ENCODE measurements at regions not wholly inside any gene's neighbourhood (a gene's known extent, or its start where the extent isn't known, plus 50 kb on each side); places are given as distances from the start of the nearest gene placed in this dataset.
"Not testable (repeated sequence)": the region's sequence is repeated elsewhere in the genome, so short reads cannot be mapped to it uniquely, and the experiment has no call there.

DNA sequence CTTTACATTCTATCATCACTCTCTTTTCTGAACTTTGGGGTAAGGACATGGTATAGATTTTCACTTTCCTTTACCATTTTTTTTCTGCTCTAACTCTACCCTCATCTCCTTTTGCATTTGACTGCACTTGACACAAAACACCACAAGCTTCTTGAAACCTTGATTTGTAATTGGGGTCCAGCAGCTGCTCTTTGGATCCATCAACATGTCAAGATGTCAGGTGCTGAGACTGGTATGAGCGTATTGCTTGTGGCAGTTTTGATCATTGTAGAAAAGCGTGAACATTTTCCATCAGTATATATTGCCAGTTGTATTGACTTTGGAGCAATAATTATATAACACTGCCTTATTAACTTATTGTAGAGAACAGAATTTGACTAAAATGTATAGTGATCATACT lies 838.6 kb downstream of the TRHDE start:
- Histone ChIP-seq H3K9me3 (ENCODE audit: control insufficient read depth, insufficient read depth, low read length) (peaks cover 4% of the 10 kb centered on the region; the same call in 1 of the 2 replicates), H3K4me3 (ENCODE audit: low read depth, low read length) (no peak overlapping the region), H3K27me3 (ENCODE audit: control insufficient read depth, insufficient read depth, low read length) (no peaks in the 10 kb centered on the region), H3K27ac (ENCODE audit: low read depth, low read length) (no peak overlapping the region)
- no peak for DNase-seq (ENCODE audit: low read depth, low spot score)
- TF ChIP-seq, protein P1, sequence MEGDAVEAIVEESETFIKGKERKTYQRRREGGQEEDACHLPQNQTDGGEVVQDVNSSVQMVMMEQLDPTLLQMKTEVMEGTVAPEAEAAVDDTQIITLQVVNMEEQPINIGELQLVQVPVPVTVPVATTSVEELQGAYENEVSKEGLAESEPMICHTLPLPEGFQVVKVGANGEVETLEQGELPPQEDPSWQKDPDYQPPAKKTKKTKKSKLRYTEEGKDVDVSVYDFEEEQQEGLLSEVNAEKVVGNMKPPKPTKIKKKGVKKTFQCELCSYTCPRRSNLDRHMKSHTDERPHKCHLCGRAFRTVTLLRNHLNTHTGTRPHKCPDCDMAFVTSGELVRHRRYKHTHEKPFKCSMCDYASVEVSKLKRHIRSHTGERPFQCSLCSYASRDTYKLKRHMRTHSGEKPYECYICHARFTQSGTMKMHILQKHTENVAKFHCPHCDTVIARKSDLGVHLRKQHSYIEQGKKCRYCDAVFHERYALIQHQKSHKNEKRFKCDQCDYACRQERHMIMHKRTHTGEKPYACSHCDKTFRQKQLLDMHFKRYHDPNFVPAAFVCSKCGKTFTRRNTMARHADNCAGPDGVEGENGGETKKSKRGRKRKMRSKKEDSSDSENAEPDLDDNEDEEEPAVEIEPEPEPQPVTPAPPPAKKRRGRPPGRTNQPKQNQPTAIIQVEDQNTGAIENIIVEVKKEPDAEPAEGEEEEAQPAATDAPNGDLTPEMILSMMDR (IDR thresholded peaks at IDR 0.05; ENCODE audit: low read depth, low read length), result no peak
- CTCF ChIA-PET, result no interaction called here
- POLR2A ChIA-PET, result no interaction called here

DNA sequence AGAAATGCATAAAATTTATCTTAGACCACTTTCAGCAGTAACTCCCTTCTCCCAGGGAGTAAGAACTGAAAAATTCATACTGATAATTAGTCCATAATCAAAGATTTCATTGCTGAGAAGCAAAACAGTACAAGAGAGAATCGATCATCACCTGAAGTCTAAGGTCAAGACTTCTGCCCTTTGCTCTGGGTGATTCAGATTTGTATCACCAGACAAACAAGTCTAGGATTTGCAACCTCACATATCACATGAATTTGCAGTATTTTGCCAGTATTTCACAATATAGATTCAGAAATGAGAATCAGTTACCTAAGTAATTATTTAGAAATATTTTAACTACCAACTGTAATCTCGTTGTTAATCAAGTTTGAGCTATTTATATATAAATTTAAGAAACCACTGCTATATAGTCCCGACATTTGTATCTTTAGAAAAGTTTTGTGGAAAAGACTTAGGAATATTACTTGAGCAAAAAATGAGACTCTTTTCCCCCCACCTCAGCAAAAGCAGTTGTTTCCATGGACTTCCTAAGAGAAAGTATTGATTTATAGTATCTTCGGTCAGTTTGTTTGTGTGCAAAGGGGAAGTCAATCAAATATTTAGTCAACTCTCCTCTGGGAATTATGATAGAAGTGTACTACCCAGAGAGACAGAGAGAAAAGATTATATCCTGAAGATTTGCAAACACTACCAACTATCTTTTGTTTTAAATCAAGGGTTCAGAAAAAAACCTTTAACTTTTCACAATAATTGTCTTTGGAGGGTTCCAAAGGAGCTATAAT lies 840.1 kb downstream of the TRHDE start:
- no peak for DNase-seq (ENCODE audit: low read depth, low spot score)
- H3K4me3 ChIP-seq (ENCODE audit: low read depth, low read length), result no peak overlapping the region
- POLR2A ChIA-PET, result no interaction called here
- H3K27me3 ChIP-seq (ENCODE audit: control insufficient read depth, insufficient read depth, low read length), result no peaks in the 10 kb centered on the region
- no peaks in the 10 kb centered on the region for H3K9me3 ChIP-seq (ENCODE audit: control insufficient read depth, insufficient read depth, low read length)
- H3K27ac ChIP-seq (ENCODE audit: low read depth, low read length), result no peak overlapping the region
- TF ChIP-seq, protein P1 (IDR thresholded peaks at IDR 0.05; ENCODE audit: low read depth, low read length), result no peak
- CTCF ChIA-PET, result no interaction called here

DNA sequence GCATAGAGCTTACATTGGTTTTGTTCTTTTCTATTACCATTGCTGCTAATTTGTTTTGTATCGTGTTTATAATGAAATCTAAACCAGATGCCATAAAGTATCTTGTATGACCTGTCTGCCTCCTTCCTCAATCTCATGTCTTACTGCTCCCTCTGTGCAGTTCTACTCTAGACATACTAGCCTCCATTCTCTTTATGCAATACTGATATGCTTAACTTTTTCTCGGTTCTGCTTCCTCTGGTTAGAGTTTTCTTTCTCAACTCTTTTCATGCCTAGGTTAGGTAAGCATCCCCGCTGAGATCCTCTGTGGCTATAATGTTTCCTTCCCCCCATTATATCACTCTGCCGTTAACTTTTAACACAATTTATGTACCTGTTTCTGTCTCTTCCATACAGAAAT lies 852.3 kb downstream of the TRHDE start:
- no peak overlapping the region for H3K27ac ChIP-seq (ENCODE audit: low read depth, low read length)
- no peaks in the 10 kb centered on the region for H3K9me3 ChIP-seq (ENCODE audit: control insufficient read depth, insufficient read depth, low read length)
- DNase-seq (ENCODE audit: low read depth, low spot score), result no peak
- POLR2A ChIA-PET, result no interaction called here
- no peak overlapping the region for H3K4me3 ChIP-seq (ENCODE audit: low read depth, low read length)
- no peaks in the 10 kb centered on the region for H3K27me3 ChIP-seq (ENCODE audit: control insufficient read depth, insufficient read depth, low read length)
- CTCF ChIA-PET, result no interaction called here
- TF ChIP-seq, protein P1 (IDR thresholded peaks at IDR 0.05; ENCODE audit: low read depth, low read length), result no peak

DNA sequence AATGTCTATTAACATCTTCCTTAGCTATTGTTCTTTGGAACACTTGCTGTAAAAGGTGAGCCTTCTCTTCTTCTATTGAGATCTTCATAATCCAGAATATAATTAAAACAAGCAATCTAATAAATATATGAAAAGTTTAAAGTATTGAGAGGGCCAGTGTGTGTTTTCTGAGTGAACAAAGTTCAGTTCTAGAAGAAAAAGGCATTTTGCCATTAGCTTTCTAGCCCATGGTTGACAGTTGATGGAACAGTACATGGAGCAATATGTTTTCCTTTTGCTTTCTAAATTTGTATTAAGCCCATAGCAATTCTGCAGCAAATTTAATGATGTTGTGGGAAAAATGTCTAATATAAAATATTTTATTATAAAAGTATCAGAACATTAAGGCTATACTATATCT lies 853.0 kb downstream of the TRHDE start:
- TF ChIP-seq, protein P1 (IDR thresholded peaks at IDR 0.05; ENCODE audit: low read depth, low read length), result no peak
- Histone ChIP-seq H3K27me3 (ENCODE audit: control insufficient read depth, insufficient read depth, low read length) (no peaks in the 10 kb centered on the region), H3K27ac (ENCODE audit: low read depth, low read length) (no peak overlapping the region), H3K9me3 (ENCODE audit: control insufficient read depth, insufficient read depth, low read length) (no peaks in the 10 kb centered on the region), H3K4me3 (ENCODE audit: low read depth, low read length) (no peak overlapping the region)
- ChIA-PET CTCF (no interaction called here), POLR2A (no interaction called here)
- DNase-seq (ENCODE audit: low read depth, low spot score), result no peak

DNA sequence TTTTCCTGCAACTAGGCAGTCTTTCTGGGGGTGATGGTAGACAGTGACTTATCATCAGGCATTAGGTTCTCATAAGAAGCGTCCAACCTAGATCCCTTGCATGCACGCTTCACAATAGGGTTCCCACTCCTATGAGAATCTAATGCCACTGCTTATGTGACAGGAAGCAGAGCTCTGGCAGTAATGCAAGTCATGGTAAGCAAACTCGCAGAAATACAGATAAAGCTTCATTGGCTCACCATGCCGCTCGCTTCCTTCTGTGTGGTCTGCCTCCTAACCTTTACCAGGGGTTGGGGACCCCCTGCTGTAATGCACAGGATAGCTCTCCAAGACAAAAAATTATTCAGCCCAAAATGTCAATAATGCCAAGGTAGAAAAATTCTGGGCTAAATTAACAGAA lies 864.2 kb downstream of the TRHDE start:
- no peaks in the 10 kb centered on the region for H3K27me3 ChIP-seq (ENCODE audit: control insufficient read depth, insufficient read depth, low read length)
- peaks cover 4% of the 10 kb centered on the region; the same call in 1 of the 2 replicates for H3K9me3 ChIP-seq (ENCODE audit: control insufficient read depth, insufficient read depth, low read length)
- no peak overlapping the region for H3K4me3 ChIP-seq (ENCODE audit: low read depth, low read length)
- no peak for DNase-seq (ENCODE audit: low read depth, low spot score)
- TF ChIP-seq, protein P1 (IDR thresholded peaks at IDR 0.05; ENCODE audit: low read depth, low read length), result no peak
- H3K27ac ChIP-seq (ENCODE audit: low read depth, low read length), result no peak overlapping the region
- ChIA-PET CTCF (no interaction called here), POLR2A (no interaction called here)

DNA sequence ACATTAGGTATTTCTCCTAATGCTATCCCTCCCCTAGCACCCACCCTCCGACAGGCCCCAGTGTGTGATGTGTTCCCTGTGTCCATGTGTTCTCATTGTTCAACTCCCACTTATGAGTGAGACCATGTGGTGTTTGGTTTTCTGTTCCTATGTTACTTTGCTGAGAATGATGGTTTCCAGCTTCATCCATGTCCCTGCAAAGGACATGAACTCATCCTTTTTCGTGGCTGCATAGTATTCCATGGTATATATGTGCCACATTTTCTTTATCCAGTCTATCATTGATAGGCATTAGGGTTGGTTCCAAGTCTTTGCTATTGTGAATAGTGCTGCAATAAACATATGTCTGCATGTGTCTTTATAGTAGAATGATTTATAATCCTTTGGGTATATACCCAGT lies 867.5 kb downstream of the TRHDE start:
- CTCF ChIA-PET; H3K27ac ChIP-seq (ENCODE audit: low read depth, low read length); H3K9me3 ChIP-seq (ENCODE audit: control insufficient read depth, insufficient read depth, low read length); H3K27me3 ChIP-seq (ENCODE audit: control insufficient read depth, insufficient read depth, low read length); H3K4me3 ChIP-seq (ENCODE audit: low read depth, low read length); POLR2A ChIA-PET; DNase-seq (ENCODE audit: low read depth, low spot score): not testable (repeated sequence)

All from AG04450 (cell line).